CD4-positive, alpha-beta T cell (primary cell): ENCODE measurements at regions not wholly inside any gene's neighbourhood (a gene's known extent, or its start where the extent isn't known, plus 50 kb on each side); places are given as distances from the start of the nearest gene placed in this dataset.
"Not testable (repeated sequence)": the region's sequence is repeated elsewhere in the genome, so short reads cannot be mapped to it uniquely, and the experiment has no call there.

ENCODE experiments used
- ATAC-seq: fragments of 200-7000 bp; cut with Tn5 transposase; one replicate; pipeline ENCODE4 v1.10.0; 2022; ENCODE audit warnings: mild to moderate bottlenecking; ENCODE audit not compliant: poor library complexity
- CTCF ChIA-PET: fragments of 350-600 bp; sonication (Branson Sonifier 250); formaldehyde crosslinking; loops from one replicate; lab custom pipeline; 2021; ENCODE audit warnings: antibody characterized with exemption, inconsistent platforms; lab: Charles Lee
- POLR2A ChIA-PET: fragments of 350-600 bp; sonication (Branson Sonifier 250); formaldehyde crosslinking; loops from one replicate; lab custom pipeline; 2021; ENCODE audit warnings: antibody characterized with exemption, inconsistent platforms; lab: Charles Lee
- DNase-seq, 14 experiments: peaks; one replicate each; pipeline ENCODE4 v3.0.0-alpha.2; 2013 to 2020; ENCODE audit warnings: mixed read lengths in 2 of 14
- H3K27ac ChIP-seq, 2 donors: one replicate each; pipeline versions ENCODE4 v1.5.1 to v1.7.0; 2013; ENCODE audit warnings: low read length in 2 of 2, low read depth in 1 of 2, mild to moderate bottlenecking in 1 of 2
- H3K27me3 ChIP-seq, 2 experiments: 1 replicate in 1 of 2; 2 replicates in 1 of 2; pipeline versions ENCODE4 v1.6.1 to v1.7.0; 2013; ENCODE audit warnings: low read length in 2 of 2, control low read depth in 1 of 2, mild to moderate bottlenecking in 1 of 2, moderate library complexity in 1 of 2; ENCODE audit not compliant: insufficient read depth in 2 of 2, control insufficient read depth in 1 of 2
- H3K36me3 ChIP-seq: one replicate; pipeline ENCODE4 v1.6.1; 2013; ENCODE audit warnings: low read length, control low read depth; ENCODE audit not compliant: insufficient read depth
- H3K4me1 ChIP-seq: one replicate; pipeline ENCODE4 v1.6.1; 2013; ENCODE audit warnings: low read length, control low read depth; ENCODE audit not compliant: insufficient read depth
- H3K4me3 ChIP-seq: one replicate; pipeline ENCODE4 v1.5.1; 2013; ENCODE audit warnings: mild to moderate bottlenecking, low read length, moderate library complexity
- H3K9me3 ChIP-seq, 2 experiments: 1 replicate in 1 of 2; 2 replicates in 1 of 2; pipeline versions ENCODE4 v1.6.1 to v1.7.0; 2013; ENCODE audit warnings: low read length in 2 of 2, mild to moderate bottlenecking in 2 of 2, control low read depth in 1 of 2, moderate library complexity in 1 of 2; ENCODE audit not compliant: control insufficient read depth in 1 of 2, insufficient read depth in 1 of 2
- H3K27ac Mint-ChIP-seq: one replicate; pipeline ENCODE4 v1.8.0; 2020; ENCODE audit warnings: mixed read lengths
- H3K27me3 Mint-ChIP-seq: one replicate; pipeline ENCODE4 v1.8.0; 2021; ENCODE audit warnings: mixed read lengths
- H3K36me3 Mint-ChIP-seq: one replicate; pipeline ENCODE4 v1.8.0; 2021; ENCODE audit warnings: low read depth, mixed read lengths
- H3K4me1 Mint-ChIP-seq: one replicate; pipeline ENCODE4 v1.8.0; 2021; ENCODE audit warnings: low read depth, mixed read lengths
- H3K4me3 Mint-ChIP-seq: one replicate; pipeline ENCODE4 v1.8.0; 2020; ENCODE audit warnings: mild to moderate bottlenecking, mixed read lengths
- H3K9me3 Mint-ChIP-seq: one replicate; pipeline ENCODE4 v1.8.0; 2020; ENCODE audit warnings: mixed read lengths
- intact Hi-C, 2 experiments: fragments of 100-400 bp; cut with DNase I in 1 of 2; cut with micrococcal nuclease in 1 of 2; formaldehyde crosslinking; loops; one replicate each; pipeline versions ENCODE4 v1.15.1 to v1.9.0; 2023 to 2025; cut with DNase I, micrococcal nuclease
- TF ChIP-seq, protein P1 (sequence below): fragments of 200-600 bp; IDR thresholded peaks from one replicate; pipeline ENCODE4 v1.8.0; 2022; ENCODE audit warnings: antibody characterized with exemption, mild to moderate bottlenecking

DNA sequence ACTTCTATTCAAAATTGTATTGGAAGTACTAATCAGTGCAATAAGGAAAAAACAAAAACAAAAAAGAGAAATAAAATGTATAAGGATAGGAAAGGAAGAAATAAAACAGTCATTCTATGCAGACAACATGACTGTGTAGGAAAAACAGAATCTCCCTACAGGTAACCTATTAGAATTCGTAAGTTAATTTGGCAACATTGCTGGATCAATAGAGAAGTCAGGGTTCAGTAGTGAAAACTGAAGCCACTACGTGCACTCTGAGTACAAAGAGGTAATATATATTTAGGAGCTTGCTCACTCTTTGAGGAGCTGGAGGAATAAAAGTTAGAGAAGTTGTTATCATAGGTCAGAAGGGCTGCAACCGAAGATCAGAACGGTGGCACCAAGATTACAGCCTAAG lies 84.0 kb upstream of the BMAL1 start:
- DNase-seq: no peak
- H3K4me1 Mint-ChIP-seq: no peaks in the 10 kb centered on the region
- H3K36me3 Mint-ChIP-seq: no peaks in the 10 kb centered on the region
- Histone ChIP-seq H3K36me3 (no peaks in the 10 kb centered on the region), H3K4me3 (no peak overlapping the region), H3K9me3 (peaks cover 6 to 8% of the 10 kb centered on the region in 2 experiments), H3K4me1 (no peaks in the 10 kb centered on the region), H3K27ac (no peak overlapping the region), H3K27me3 (peaks cover 0 to 5% of the 10 kb centered on the region in 2 experiments)
- no peak overlapping the region for H3K27ac Mint-ChIP-seq
- POLR2A ChIA-PET: no interaction called here
- intact Hi-C loops: no loop called here
- TF ChIP-seq, protein P1, sequence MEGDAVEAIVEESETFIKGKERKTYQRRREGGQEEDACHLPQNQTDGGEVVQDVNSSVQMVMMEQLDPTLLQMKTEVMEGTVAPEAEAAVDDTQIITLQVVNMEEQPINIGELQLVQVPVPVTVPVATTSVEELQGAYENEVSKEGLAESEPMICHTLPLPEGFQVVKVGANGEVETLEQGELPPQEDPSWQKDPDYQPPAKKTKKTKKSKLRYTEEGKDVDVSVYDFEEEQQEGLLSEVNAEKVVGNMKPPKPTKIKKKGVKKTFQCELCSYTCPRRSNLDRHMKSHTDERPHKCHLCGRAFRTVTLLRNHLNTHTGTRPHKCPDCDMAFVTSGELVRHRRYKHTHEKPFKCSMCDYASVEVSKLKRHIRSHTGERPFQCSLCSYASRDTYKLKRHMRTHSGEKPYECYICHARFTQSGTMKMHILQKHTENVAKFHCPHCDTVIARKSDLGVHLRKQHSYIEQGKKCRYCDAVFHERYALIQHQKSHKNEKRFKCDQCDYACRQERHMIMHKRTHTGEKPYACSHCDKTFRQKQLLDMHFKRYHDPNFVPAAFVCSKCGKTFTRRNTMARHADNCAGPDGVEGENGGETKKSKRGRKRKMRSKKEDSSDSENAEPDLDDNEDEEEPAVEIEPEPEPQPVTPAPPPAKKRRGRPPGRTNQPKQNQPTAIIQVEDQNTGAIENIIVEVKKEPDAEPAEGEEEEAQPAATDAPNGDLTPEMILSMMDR: no peak
- ATAC-seq: no peak
- H3K4me3 Mint-ChIP-seq: no peak overlapping the region
- H3K9me3 Mint-ChIP-seq: peaks cover 11% of the 10 kb centered on the region
- CTCF ChIA-PET: no interaction called here
- peaks cover 38% of the 10 kb centered on the region for H3K27me3 Mint-ChIP-seq

DNA sequence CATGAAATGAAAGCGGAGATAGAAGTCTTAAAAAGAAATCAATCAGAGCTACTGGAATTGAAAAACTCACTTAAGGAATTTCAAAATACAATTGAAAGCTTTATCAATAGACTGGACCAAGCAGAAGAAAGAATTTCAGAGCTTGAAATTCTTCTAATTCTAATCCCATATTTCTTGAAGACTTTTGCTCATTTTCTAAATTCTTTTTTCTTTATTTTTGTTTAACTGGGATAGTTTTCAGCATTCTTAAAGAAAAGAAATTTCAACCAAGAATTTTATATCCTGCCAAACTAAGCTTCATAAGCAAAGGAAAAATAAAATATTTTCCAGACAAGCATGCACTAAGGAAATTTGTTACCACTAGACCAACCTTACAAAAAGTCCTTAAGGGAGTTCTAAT lies 80.2 kb upstream of the BMAL1 start:
- H3K9me3 ChIP-seq, H3K4me1 Mint-ChIP-seq, H3K4me3 Mint-ChIP-seq, H3K36me3 Mint-ChIP-seq, H3K27ac Mint-ChIP-seq, H3K27me3 ChIP-seq, H3K36me3 ChIP-seq, H3K4me1 ChIP-seq, DNase-seq, ATAC-seq, intact Hi-C loops, POLR2A ChIA-PET, H3K4me3 ChIP-seq, H3K27ac ChIP-seq: not testable (repeated sequence)
- Mint-ChIP-seq H3K9me3 (peaks cover 14% of the 10 kb centered on the region), H3K27me3 (peaks cover 25% of the 10 kb centered on the region)
- CTCF ChIA-PET: interaction anchor here (0.8 kb wide), 1 partner anchor 8 kb away, joined by 3 read pairs; no protein-coding TSS in a partner anchor

DNA sequence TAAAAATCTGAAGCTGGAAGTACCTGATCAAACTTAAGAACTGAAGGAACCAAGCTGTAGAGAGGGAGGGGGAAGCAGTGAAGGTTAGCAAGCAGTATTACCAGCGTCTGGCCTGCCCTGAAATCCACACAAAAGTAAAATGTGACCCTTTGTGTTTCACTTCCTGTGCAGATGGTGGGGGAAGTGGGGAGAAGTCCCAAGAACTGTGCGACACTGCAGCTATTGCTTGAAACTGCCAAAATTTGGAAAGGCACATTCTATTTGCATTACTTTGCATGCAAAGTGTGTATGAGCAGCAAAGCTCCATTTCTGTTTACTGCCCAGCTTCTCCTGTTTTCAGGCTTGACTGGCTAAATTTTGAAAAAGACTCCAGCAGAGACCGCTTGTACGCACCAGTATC lies 72.1 kb upstream of the BMAL1 start:
- ChIA-PET POLR2A (interaction anchor here (0.7 kb wide), 1 partner anchor 181 kb away, joined by 3 read pairs; no protein-coding TSS in a partner anchor), CTCF (interaction anchor here (0.8 kb wide), 1 partner anchor 8 kb away, joined by 3 read pairs; no protein-coding TSS in a partner anchor)
- Mint-ChIP-seq H3K36me3 (no peaks in the 10 kb centered on the region), H3K27me3 (no peaks in the 10 kb centered on the region), H3K27ac (no peak overlapping the region), H3K4me3 (no peak overlapping the region), H3K9me3 (no peaks in the 10 kb centered on the region), H3K4me1 (peaks cover 35% of the 10 kb centered on the region)
- intact Hi-C loops: no loop called here
- Histone ChIP-seq H3K4me1 (peaks cover 14% of the 10 kb centered on the region), H3K9me3 (no peaks in the 10 kb centered on the region), H3K36me3 (no peaks in the 10 kb centered on the region), H3K27ac (no peak overlapping the region), H3K4me3 (no peak overlapping the region), H3K27me3 (no peaks in the 10 kb centered on the region)
- no peak for DNase-seq
- ATAC-seq: no peak
- TF ChIP-seq, protein P1: no peak

DNA sequence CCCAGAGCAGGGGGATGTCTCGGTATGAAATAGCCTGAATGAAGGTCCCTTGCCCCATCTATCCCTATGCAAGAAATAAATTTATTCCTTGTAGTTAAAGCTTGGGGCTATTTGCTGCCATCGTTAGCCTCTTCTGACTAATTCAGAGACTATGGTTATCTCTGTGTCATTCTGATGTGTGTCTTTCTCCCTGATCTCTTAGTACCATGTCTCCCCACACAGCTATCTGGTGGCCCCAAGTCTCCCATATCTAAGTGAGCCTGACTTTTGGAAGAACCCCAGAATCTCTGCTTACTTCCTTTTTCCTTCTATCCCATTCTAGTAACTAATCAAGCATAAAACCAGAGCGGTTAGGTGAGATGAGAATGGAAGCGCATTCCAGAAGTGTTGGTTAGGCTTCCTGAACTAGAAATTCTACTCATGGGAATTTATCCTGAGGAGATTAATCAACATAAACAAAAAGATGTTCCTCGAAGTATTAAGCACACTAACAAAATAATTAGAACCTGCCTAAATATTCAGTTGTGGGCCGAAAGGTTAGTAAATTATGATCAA lies 71.4 kb upstream of the BMAL1 start:
- peak overlapping the region; percentile 11 for H3K4me3 Mint-ChIP-seq
- TF ChIP-seq, protein P1: no peak
- no peak for ATAC-seq

More for the DNA sequence above, 71.4 kb upstream of the BMAL1 start:
- intact Hi-C loops: no loop called here
- no peak overlapping the region for H3K27ac Mint-ChIP-seq
- H3K9me3 Mint-ChIP-seq: no peaks in the 10 kb centered on the region
- H3K27ac ChIP-seq: no peak overlapping the region
- ChIA-PET POLR2A (no interaction called here), CTCF (no interaction called here)
- no peak for DNase-seq
- no peaks in the 10 kb centered on the region for H3K36me3 ChIP-seq
- H3K36me3 Mint-ChIP-seq: no peaks in the 10 kb centered on the region
- no peaks in the 10 kb centered on the region for H3K9me3 ChIP-seq
- peaks cover 14% of the 10 kb centered on the region for H3K4me1 ChIP-seq
- no peak overlapping the region for H3K4me3 ChIP-seq
- H3K27me3 Mint-ChIP-seq: no peaks in the 10 kb centered on the region
- H3K4me1 Mint-ChIP-seq: peaks cover 35% of the 10 kb centered on the region
- no peaks in the 10 kb centered on the region for H3K27me3 ChIP-seq
